ENCODE measurements at regions not wholly inside any gene's neighbourhood (a gene's known extent, or its start where the extent isn't known, plus 50 kb on each side); places are given as distances from the start of the nearest gene placed in this dataset.
"Not testable (repeated sequence)": the region's sequence is repeated elsewhere in the genome, so short reads cannot be mapped to it uniquely, and the experiment has no call there.

- DNase-seq, result no peak
These were observed 392.1 kb upstream of the CCL2 start for GRCh38 chr17:33862772-33863602.

GRCh38 chr17:33864758-33865229, 390.3 kb upstream of the CCL2 start:
- no peak for DNase-seq

GRCh38 chr17:33868899-33869298, 386.2 kb upstream of the CCL2 start:
- no peak for DNase-seq

- DNase-seq, result no peak
These were observed 384.1 kb upstream of the CCL2 start for GRCh38 chr17:33870936-33871335.

- DNase-seq, result no peak
These were observed 383.2 kb upstream of the CCL2 start for GRCh38 chr17:33871720-33872540.

- DNase-seq, result no peak
These were observed 381.9 kb upstream of the CCL2 start for GRCh38 chr17:33873201-33873617.

- DNase-seq, result no peak
These were observed 380.4 kb upstream of the CCL2 start for GRCh38 chr17:33874617-33875060.

- no peak for DNase-seq
These were observed 379.1 kb upstream of the CCL2 start for GRCh38 chr17:33875973-33876372.

GRCh38 chr17:33882273-33882672, 372.8 kb upstream of the CCL2 start:
- not testable (repeated sequence) for DNase-seq

- not testable (repeated sequence) for DNase-seq
These were observed 372.4 kb upstream of the CCL2 start for GRCh38 chr17:33882677-33883076.

GRCh38 chr17:33888455-33888854, 366.6 kb upstream of the CCL2 start:
- no peak for DNase-seq

GRCh38 chr17:33889040-33889439, 366.0 kb upstream of the CCL2 start:
- no peak for DNase-seq

- no peak for DNase-seq
These were observed 365.3 kb upstream of the CCL2 start for GRCh38 chr17:33889766-33890165.

GRCh38 chr17:33892717-33893591, 362.1 kb upstream of the CCL2 start:
- no peak for DNase-seq

- no peak for DNase-seq
These were observed 359.6 kb upstream of the CCL2 start for GRCh38 chr17:33895491-33895890.

- no peak for DNase-seq
These were observed 358.8 kb upstream of the CCL2 start for GRCh38 chr17:33896263-33896662.

- no peak for DNase-seq
These were observed 354.0 kb upstream of the CCL2 start for GRCh38 chr17:33901085-33901484.

- no peak for DNase-seq
These were observed 352.1 kb upstream of the CCL2 start for GRCh38 chr17:33902901-33903449.

GRCh38 chr17:33904476-33904875, 350.6 kb upstream of the CCL2 start:
- DNase-seq, result no peak

GRCh38 chr17:33905338-33905800, 349.7 kb upstream of the CCL2 start:
- DNase-seq, result no peak

GRCh38 chr17:33908363-33909064, 346.6 kb upstream of the CCL2 start:
- no peak for DNase-seq
